Effector memory CD4-positive, alpha-beta T cell (primary cell): ENCODE measurements at regions not wholly inside any gene's neighbourhood (a gene's known extent, or its start where the extent isn't known, plus 50 kb on each side); places are given as distances from the start of the nearest gene placed in this dataset.
"Not testable (repeated sequence)": the region's sequence is repeated elsewhere in the genome, so short reads cannot be mapped to it uniquely, and the experiment has no call there.

ENCODE experiments used
- DNase-seq, 3 donors: peaks; one replicate each; pipeline ENCODE4 v3.0.0-alpha.2; 2020
- H3K27ac ChIP-seq: 2 replicates; pipeline ENCODE4 v1.7.0; 2013; ENCODE audit warnings: mild to moderate bottlenecking, low read length, moderate library complexity; ENCODE audit not compliant: insufficient read depth, poor library complexity, severe bottlenecking
- H3K27me3 ChIP-seq: replicated peaks from 2 replicates; pipeline ENCODE4 v1.7.0; 2013; ENCODE audit warnings: mild to moderate bottlenecking, low read length; ENCODE audit not compliant: insufficient read depth, control insufficient read depth, poor library complexity, severe bottlenecking
- H3K36me3 ChIP-seq: 2 replicates; pipeline ENCODE4 v1.7.0; 2013; ENCODE audit warnings: mild to moderate bottlenecking, low read length, moderate library complexity; ENCODE audit not compliant: control insufficient read depth, insufficient read depth
- H3K4me1 ChIP-seq: 2 replicates; pipeline ENCODE4 v1.7.0; 2013; ENCODE audit warnings: low read length, mild to moderate bottlenecking; ENCODE audit not compliant: control insufficient read depth, insufficient read depth, poor library complexity, severe bottlenecking
- H3K4me3 ChIP-seq: 2 replicates; pipeline ENCODE4 v1.7.0; 2013; ENCODE audit warnings: low read length, low read depth, mild to moderate bottlenecking; ENCODE audit not compliant: insufficient read depth, poor library complexity, severe bottlenecking
- H3K9me3 ChIP-seq: 2 replicates; pipeline ENCODE4 v1.7.0; 2013; ENCODE audit warnings: mild to moderate bottlenecking, low read length, moderate library complexity; ENCODE audit not compliant: control insufficient read depth

DNA sequence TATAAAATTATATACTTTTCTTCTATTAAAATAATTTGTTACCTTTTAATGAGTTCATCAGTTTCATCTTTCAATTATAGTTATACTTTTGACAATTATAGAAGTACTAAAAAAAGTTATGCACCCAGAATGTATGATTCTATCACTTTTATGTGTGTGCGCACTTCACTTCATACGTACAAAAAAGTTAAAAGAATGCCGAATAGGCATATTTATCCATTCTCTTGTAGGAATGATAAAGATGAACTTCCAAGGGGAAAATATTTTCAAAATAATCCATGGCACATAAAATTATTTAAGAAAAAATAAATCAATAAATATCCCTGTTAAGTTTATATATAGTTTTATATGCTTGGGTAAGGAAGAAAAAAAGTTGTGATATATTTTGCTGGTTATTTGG lies 166.9 kb upstream of the PRSS1 start:
- H3K36me3 ChIP-seq = no peaks in the 10 kb centered on the region
- H3K4me1 ChIP-seq = peaks cover 12% of the 10 kb centered on the region
- no peak overlapping the region for H3K4me3 ChIP-seq
- no peak overlapping the region for H3K27ac ChIP-seq
- DNase-seq = no peak
- H3K27me3 ChIP-seq = no peaks in the 10 kb centered on the region
- no peaks in the 10 kb centered on the region for H3K9me3 ChIP-seq

GRCh38 chr7:142581341-142581740 lies 167.9 kb upstream of the PRSS1 start:
- DNase-seq = no peak
- Histone ChIP-seq H3K36me3 (no peaks in the 10 kb centered on the region), H3K9me3 (no peaks in the 10 kb centered on the region), H3K27ac (no peak overlapping the region), H3K4me3 (no peak overlapping the region), H3K4me1 (peaks cover 12% of the 10 kb centered on the region), H3K27me3 (no peaks in the 10 kb centered on the region)

- no peaks in the 10 kb centered on the region for H3K36me3 ChIP-seq
- DNase-seq = no peak
- no peak overlapping the region for H3K4me3 ChIP-seq
- no peak overlapping the region for H3K27ac ChIP-seq
- no peaks in the 10 kb centered on the region for H3K9me3 ChIP-seq
- no peaks in the 10 kb centered on the region for H3K27me3 ChIP-seq
- peaks cover 12% of the 10 kb centered on the region for H3K4me1 ChIP-seq
Observed at GRCh38 chr7:142579946-142580345, 169.3 kb upstream of the PRSS1 start.

- H3K4me1 ChIP-seq, DNase-seq, H3K27ac ChIP-seq, H3K27me3 ChIP-seq, H3K36me3 ChIP-seq, H3K4me3 ChIP-seq, H3K9me3 ChIP-seq: not testable (repeated sequence)
Observed at GRCh38 chr7:142575351-142575750, 173.9 kb upstream of the PRSS1 start.

GRCh38 chr7:142571581-142571980 lies 177.7 kb upstream of the PRSS1 start:
- Histone ChIP-seq H3K4me1 (no peaks in the 10 kb centered on the region), H3K36me3 (no peaks in the 10 kb centered on the region), H3K4me3 (no peak overlapping the region), H3K9me3 (no peaks in the 10 kb centered on the region), H3K27me3 (no peaks in the 10 kb centered on the region), H3K27ac (no peak overlapping the region)
- DNase-seq = no peak

DNA sequence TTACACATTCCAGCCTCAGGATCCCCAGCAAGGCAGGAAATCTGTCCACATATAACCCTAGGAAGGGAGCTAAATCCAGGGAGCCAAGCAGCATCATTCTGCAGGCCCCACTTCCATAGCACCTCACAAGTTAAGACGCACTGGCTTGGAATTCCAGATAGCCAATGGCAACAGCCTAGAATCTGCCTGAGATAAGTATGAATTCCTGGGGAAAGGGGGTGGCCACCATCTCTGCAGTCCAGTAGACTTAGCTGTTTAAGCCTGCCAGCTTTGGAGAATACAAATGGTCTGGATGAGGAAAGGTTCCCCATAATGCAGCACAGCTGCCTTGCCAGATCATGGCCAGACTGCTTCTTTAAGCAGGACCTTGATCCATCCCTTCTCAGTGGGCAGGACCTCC lies 179.4 kb upstream of the PRSS1 start:
- H3K4me3 ChIP-seq = no peak overlapping the region
- DNase-seq = no peak
- no peak overlapping the region for H3K27ac ChIP-seq
- H3K27me3 ChIP-seq = no peaks in the 10 kb centered on the region
- no peaks in the 10 kb centered on the region for H3K4me1 ChIP-seq
- no peaks in the 10 kb centered on the region for H3K36me3 ChIP-seq
- H3K9me3 ChIP-seq = no peaks in the 10 kb centered on the region

GRCh38 chr7:142568435-142569097 lies 180.7 kb upstream of the PRSS1 start:
- Histone ChIP-seq H3K27ac (no peak overlapping the region), H3K9me3 (no peaks in the 10 kb centered on the region), H3K36me3 (no peaks in the 10 kb centered on the region), H3K27me3 (no peaks in the 10 kb centered on the region), H3K4me3 (no peak overlapping the region), H3K4me1 (no peaks in the 10 kb centered on the region)
- DNase-seq = no peak

GRCh38 chr7:142567201-142568075 lies 181.8 kb upstream of the PRSS1 start:
- Histone ChIP-seq H3K36me3 (no peaks in the 10 kb centered on the region), H3K4me1 (no peaks in the 10 kb centered on the region), H3K27ac (no peak overlapping the region), H3K27me3 (no peaks in the 10 kb centered on the region), H3K9me3 (no peaks in the 10 kb centered on the region), H3K4me3 (no peak overlapping the region)
- no peak for DNase-seq

GRCh38 chr7:142566271-142566670 lies 183.0 kb upstream of the PRSS1 start:
- no peak for DNase-seq
- H3K9me3 ChIP-seq = no peaks in the 10 kb centered on the region

DNA sequence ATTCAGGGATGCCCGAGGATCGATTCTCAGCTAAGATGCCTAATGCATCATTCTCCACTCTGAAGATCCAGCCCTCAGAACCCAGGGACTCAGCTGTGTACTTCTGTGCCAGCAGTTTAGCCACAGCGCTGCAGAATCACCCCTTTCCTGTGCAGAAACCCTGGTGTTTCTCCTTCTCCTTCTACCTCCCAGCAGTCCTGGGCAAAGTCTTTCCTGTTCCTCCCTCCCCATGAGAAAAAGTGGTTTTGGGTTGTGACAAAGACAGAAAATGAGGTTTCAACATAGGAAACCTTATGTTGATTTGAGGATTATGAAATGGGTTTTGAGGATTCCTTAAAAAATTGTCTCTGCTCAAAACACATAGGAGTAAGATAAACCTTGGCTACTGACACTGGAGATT lies 185.1 kb upstream of the PRSS1 start:
- H3K27ac ChIP-seq, H3K9me3 ChIP-seq, DNase-seq, H3K4me3 ChIP-seq, H3K36me3 ChIP-seq, H3K27me3 ChIP-seq, H3K4me1 ChIP-seq: not testable (repeated sequence)

More at GRCh38 chr7:142566271-142566670, 183.0 kb upstream of the PRSS1 start:
- H3K4me3 ChIP-seq = no peak overlapping the region
- H3K4me1 ChIP-seq = no peaks in the 10 kb centered on the region
- no peaks in the 10 kb centered on the region for H3K36me3 ChIP-seq
- no peak overlapping the region for H3K27ac ChIP-seq
- no peaks in the 10 kb centered on the region for H3K27me3 ChIP-seq
